Endothelial cell of umbilical vein (primary cell): ENCODE measurements at regions not wholly inside any gene's neighbourhood (a gene's known extent, or its start where the extent isn't known, plus 50 kb on each side); places are given as distances from the start of the nearest gene placed in this dataset.
"Not testable (repeated sequence)": the region's sequence is repeated elsewhere in the genome, so short reads cannot be mapped to it uniquely, and the experiment has no call there.

ENCODE experiments used
- BruUV-seq: library from RNA; stranded (reverse); fragments of 400-500 nt; replicated peaks from 2 replicates; lab custom pipeline; 2021; lab: Mats Ljungman, UMichigan
- CTCF ChIA-PET: fragments of 300-600, 350-600 bp; sonication (Branson Sonifier 250); formaldehyde crosslinking; loops from one replicate; lab custom pipeline; 2021; ENCODE audit warnings: antibody characterized with exemption, inconsistent platforms; lab: Charles Lee
- POLR2A ChIA-PET: fragments of 300-600, 350-600 bp; sonication (Branson Sonifier 250); formaldehyde crosslinking; loops from one replicate; lab custom pipeline; 2021; ENCODE audit warnings: antibody characterized with exemption, inconsistent platforms; lab: Charles Lee
- DNase-seq: peaks from one replicate; pipeline ENCODE4 v3.0.0-alpha.2; 2011; ENCODE audit warnings: low read depth, low spot score
- FAIRE-seq: peaks from 2 replicates; lab custom pipeline; 2011; peaks lifted over from hg19 to GRCh38; lab: Jason Lieb, UNC
- H2AFZ ChIP-seq: 2 replicates; pipeline ENCODE4 v1.6.0; 2012; ENCODE audit warnings: low read depth, low read length, control low read depth, inconsistent platforms
- H3K27ac ChIP-seq: 2 replicates; pipeline ENCODE4 v1.5.1; 2011; ENCODE audit warnings: low read depth, mild to moderate bottlenecking, control low read depth, low read length, moderate library complexity; ENCODE audit not compliant: insufficient read depth
- H3K27me3 ChIP-seq, 2 experiments: 2 replicates each; pipeline versions ENCODE4 v1.6.0 to v1.6.1; 2011; ENCODE audit warnings: low read length in 2 of 2, mixed read lengths in 1 of 2; ENCODE audit not compliant: control insufficient read depth in 2 of 2, insufficient read depth in 2 of 2
- H3K36me3 ChIP-seq, 2 experiments: 2 replicates in 1 of 2; 3 replicates in 1 of 2; pipeline ENCODE4 v1.5.1; 2011; ENCODE audit warnings: low read length in 2 of 2, mild to moderate bottlenecking in 1 of 2, moderate library complexity in 1 of 2; ENCODE audit not compliant: control insufficient read depth in 2 of 2, insufficient read depth in 2 of 2; ENCODE audit errors: extremely low read depth in 1 of 2
- H3K4me1 ChIP-seq: 3 replicates; pipeline ENCODE4 v1.5.1; 2011; ENCODE audit warnings: mild to moderate bottlenecking, low read length; ENCODE audit not compliant: control insufficient read depth, insufficient read depth; ENCODE audit errors: extremely low read depth
- H3K4me2 ChIP-seq: 2 replicates; pipeline ENCODE4 v1.6.1; 2011; ENCODE audit warnings: low read length, control low read depth, mixed read lengths; ENCODE audit not compliant: insufficient read depth
- H3K4me3 ChIP-seq, 3 experiments: fragments of 200-600 bp in 1 of 3; sonication (generic), shearing (Covaris generic) in 1 of 3; replicated peaks in 1 of 3; 2 replicates each; pipeline ENCODE4 v1.5.1; 2011 to 2016; ENCODE audit warnings: control low read depth in 3 of 3, low read length in 3 of 3, mild to moderate bottlenecking in 2 of 3, inconsistent platforms in 1 of 3, low read depth in 1 of 3, moderate library complexity in 1 of 3; ENCODE audit not compliant: insufficient read depth in 1 of 3
- H3K79me2 ChIP-seq: 2 replicates; pipeline ENCODE4 v1.6.0; 2012; ENCODE audit warnings: low read length, inconsistent platforms; ENCODE audit not compliant: control insufficient read depth, insufficient read depth
- H3K9ac ChIP-seq: replicated peaks from 2 replicates; pipeline ENCODE3; 2011; ENCODE audit warnings: low read length, control low read depth; ENCODE audit not compliant: insufficient read depth; ENCODE audit errors: extremely low read depth
- H3K9me1 ChIP-seq: replicated peaks from 3 replicates; pipeline ENCODE4 v1.6.0; 2011; ENCODE audit warnings: mild to moderate bottlenecking, low read length; ENCODE audit not compliant: control insufficient read depth, insufficient read depth; ENCODE audit errors: extremely low read depth
- H3K9me3 ChIP-seq: replicated peaks from 2 replicates; pipeline ENCODE4 v1.5.1; 2012; ENCODE audit warnings: low read length, inconsistent platforms; ENCODE audit not compliant: control insufficient read depth, insufficient read depth
- H4K20me1 ChIP-seq: replicated peaks from 2 replicates; pipeline ENCODE3; 2011; ENCODE audit warnings: mild to moderate bottlenecking, low read length; ENCODE audit not compliant: control insufficient read depth, insufficient read depth; ENCODE audit errors: extremely low read depth
- EZH2 ChIP-seq: IDR thresholded peaks from 2 replicates; pipeline ENCODE4 v1.6.1; 2012; ENCODE audit warnings: borderline replicate concordance, low read depth, mild to moderate bottlenecking, moderate library complexity, low read length, inconsistent platforms; ENCODE audit not compliant: severe bottlenecking
- FOS ChIP-seq: IDR thresholded peaks from 2 replicates; pipeline ENCODE4 v1.6.1; 2011; ENCODE audit warnings: mild to moderate bottlenecking, low read length, moderate library complexity, borderline replicate concordance; ENCODE audit not compliant: insufficient read depth
- GATA2 ChIP-seq: IDR thresholded peaks from 2 replicates; pipeline ENCODE4 v1.7.0; 2011; ENCODE audit warnings: low read depth, mild to moderate bottlenecking, moderate library complexity, mixed read lengths, low read length; ENCODE audit not compliant: insufficient read length, insufficient read depth
- JUN ChIP-seq: IDR thresholded peaks from 2 replicates; pipeline ENCODE4 v1.6.1; 2011; ENCODE audit warnings: borderline replicate concordance, low read depth; ENCODE audit not compliant: insufficient read length, insufficient read depth
- MYC ChIP-seq: IDR thresholded peaks from one replicate; pipeline ENCODE4 v1.6.1; 2011; ENCODE audit warnings: mild to moderate bottlenecking, low read depth, low read length
- POLR2A ChIP-seq: IDR thresholded peaks from 2 replicates; pipeline ENCODE4 v1.6.1; 2012; ENCODE audit warnings: low read depth, mild to moderate bottlenecking, control low read depth, low read length
- POLR2AphosphoS5 ChIP-seq: IDR thresholded peaks from 2 replicates; pipeline ENCODE4 v1.6.1; 2012; ENCODE audit warnings: low read depth, mild to moderate bottlenecking, control low read depth, low read length, moderate library complexity; ENCODE audit not compliant: insufficient read depth
- dilution Hi-C: fragments of 300-500 bp; cut with MboI; formaldehyde crosslinking; loops from one replicate; pipeline ENCODE4 v1.15.0; 2019; ENCODE audit warnings: low sequenced_read_pairs; ENCODE audit not compliant: extremely low pct_ligation_motif_present
- intact Hi-C: fragments of 100-400 bp; cut with micrococcal nuclease; formaldehyde crosslinking; loops from one replicate; pipeline ENCODE4 v1.10.0; 2022
- TF ChIP-seq, protein P1 (sequence below): IDR thresholded peaks from 2 replicates; pipeline ENCODE4 v1.6.1; 2011; ENCODE audit not compliant: insufficient read depth, insufficient read length
- TF ChIP-seq, protein P2 (sequence below), 2 donors: IDR thresholded peaks; 1 replicate in 1 of 2; 2 replicates in 1 of 2; pipeline ENCODE4 v1.5.1; 2011; ENCODE audit warnings: low read length in 2 of 2, mild to moderate bottlenecking in 2 of 2, moderate library complexity in 2 of 2, control low read depth in 1 of 2, inconsistent platforms in 1 of 2, low read depth in 1 of 2; ENCODE audit not compliant: insufficient read depth in 1 of 2; ENCODE audit errors: extremely low read depth in 1 of 2

DNA sequence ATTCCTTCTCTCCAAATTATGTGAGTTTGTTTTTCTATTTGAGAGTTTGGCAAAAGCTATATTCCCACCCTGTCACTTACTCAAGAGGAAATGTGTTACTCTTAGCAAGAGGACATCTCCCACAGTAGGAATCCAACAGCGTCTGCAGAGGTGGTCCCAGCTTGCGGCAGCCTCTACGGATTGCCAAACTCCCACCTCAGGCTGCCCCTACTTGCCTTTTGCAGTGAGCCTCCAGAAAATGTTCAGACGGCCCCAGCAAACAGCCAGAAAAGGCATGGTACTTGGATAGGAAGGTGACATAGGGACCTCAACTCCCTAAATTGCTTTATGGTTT, 158.4 kb downstream of the SUCLG1 start:
- H3K9me1 ChIP-seq = no peaks in the 10 kb centered on the region
- dilution Hi-C loops = no loop called here
- CTCF ChIA-PET = no interaction called here

DNA sequence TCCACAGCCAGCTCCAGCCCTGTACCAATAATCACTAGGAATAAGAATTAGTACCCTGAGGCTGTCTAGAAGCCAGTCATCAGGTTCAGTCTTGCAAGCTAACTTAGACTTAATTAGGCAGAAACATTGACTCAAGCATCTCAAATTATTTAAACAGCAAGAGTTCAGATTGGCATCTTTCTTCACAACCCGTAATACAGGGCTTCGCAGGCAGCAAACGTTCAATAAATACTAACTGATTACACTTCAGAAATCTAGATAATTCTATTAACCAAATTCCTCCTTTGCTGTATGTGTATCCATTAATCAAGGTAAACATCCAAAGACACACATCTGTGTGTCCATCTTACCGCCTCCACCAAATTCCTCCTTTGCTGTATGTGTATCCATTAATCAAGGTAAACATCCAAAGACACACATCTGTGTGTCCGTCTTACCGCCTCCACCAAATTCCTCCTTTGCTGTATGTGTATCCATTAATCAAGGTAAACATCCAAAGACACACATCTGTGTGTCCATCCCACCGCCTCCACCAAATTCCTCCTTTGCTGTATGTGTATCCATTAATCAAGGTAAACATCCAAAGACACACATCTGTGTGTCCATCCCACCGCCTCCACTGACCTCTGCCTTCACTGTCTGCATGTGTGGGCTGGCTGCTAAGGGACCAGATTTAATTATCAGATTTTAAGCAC, 158.9 kb downstream of the SUCLG1 start:
- H3K9ac ChIP-seq, H3K9me1 ChIP-seq, H3K9me3 ChIP-seq, CTCF ChIA-PET, dilution Hi-C loops, DNase-seq, H3K4me1 ChIP-seq, FAIRE-seq, H3K4me3 ChIP-seq, POLR2A ChIA-PET, H3K36me3 ChIP-seq, H2AFZ ChIP-seq, H3K27ac ChIP-seq, H3K4me2 ChIP-seq, H3K27me3 ChIP-seq, H3K79me2 ChIP-seq, BruUV-seq, H4K20me1 ChIP-seq: not testable (repeated sequence)
- intact Hi-C loops = loop anchor here (1.0 kb wide), 1 partner anchor 30 kb away; no protein-coding TSS in a partner anchor

More for the DNA sequence above, 158.4 kb downstream of the SUCLG1 start:
- DNase-seq (no peak), FAIRE-seq (no peak)
- POLR2A ChIA-PET = no interaction called here
- no peak overlapping the region for H3K4me3 ChIP-seq
- no peaks in the 10 kb centered on the region for H3K36me3 ChIP-seq
- H3K4me1 ChIP-seq = no peaks in the 10 kb centered on the region
- H3K79me2 ChIP-seq = no peaks in the 10 kb centered on the region
- H3K9me3 ChIP-seq = no peaks in the 10 kb centered on the region
- no peaks in the 10 kb centered on the region for H4K20me1 ChIP-seq
- no peak overlapping the region for H3K9ac ChIP-seq
- no peaks in the 10 kb centered on the region for H3K27me3 ChIP-seq
- TF ChIP-seq, protein P1, sequence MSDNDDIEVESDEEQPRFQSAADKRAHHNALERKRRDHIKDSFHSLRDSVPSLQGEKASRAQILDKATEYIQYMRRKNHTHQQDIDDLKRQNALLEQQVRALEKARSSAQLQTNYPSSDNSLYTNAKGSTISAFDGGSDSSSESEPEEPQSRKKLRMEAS = no peak
- TF ChIP-seq POLR2AphosphoS5 (no peak), GATA2 (no peak), JUN (no peak), EZH2 (no peak), FOS (no peak), POLR2A (no peak), MYC (no peak)
- TF ChIP-seq, protein P2, sequence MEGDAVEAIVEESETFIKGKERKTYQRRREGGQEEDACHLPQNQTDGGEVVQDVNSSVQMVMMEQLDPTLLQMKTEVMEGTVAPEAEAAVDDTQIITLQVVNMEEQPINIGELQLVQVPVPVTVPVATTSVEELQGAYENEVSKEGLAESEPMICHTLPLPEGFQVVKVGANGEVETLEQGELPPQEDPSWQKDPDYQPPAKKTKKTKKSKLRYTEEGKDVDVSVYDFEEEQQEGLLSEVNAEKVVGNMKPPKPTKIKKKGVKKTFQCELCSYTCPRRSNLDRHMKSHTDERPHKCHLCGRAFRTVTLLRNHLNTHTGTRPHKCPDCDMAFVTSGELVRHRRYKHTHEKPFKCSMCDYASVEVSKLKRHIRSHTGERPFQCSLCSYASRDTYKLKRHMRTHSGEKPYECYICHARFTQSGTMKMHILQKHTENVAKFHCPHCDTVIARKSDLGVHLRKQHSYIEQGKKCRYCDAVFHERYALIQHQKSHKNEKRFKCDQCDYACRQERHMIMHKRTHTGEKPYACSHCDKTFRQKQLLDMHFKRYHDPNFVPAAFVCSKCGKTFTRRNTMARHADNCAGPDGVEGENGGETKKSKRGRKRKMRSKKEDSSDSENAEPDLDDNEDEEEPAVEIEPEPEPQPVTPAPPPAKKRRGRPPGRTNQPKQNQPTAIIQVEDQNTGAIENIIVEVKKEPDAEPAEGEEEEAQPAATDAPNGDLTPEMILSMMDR (IDR thresholded peaks at IDR 0.05; ENCODE audit: extremely low read depth in 1 of 2, insufficient read depth in 1 of 2, low read depth in 1 of 2, low read length in 2 of 2) = no peak
- no peak overlapping the region for H3K27ac ChIP-seq
- H2AFZ ChIP-seq = no peak overlapping the region
- BruUV-seq = no TSS peak
- no peak overlapping the region for H3K4me2 ChIP-seq
- intact Hi-C loops = loop anchor here (1.0 kb wide), 1 partner anchor 30 kb away; no protein-coding TSS in a partner anchor
